HG03039 (cell line): ENCODE measurements at regions not wholly inside any gene's neighbourhood (a gene's known extent, or its start where the extent isn't known, plus 50 kb on each side); places are given as distances from the start of the nearest gene placed in this dataset.
A peak's percentile ranks its signal among the peaks of the same experiment; 100 is the strongest.
"Not testable (repeated sequence)": the region's sequence is repeated elsewhere in the genome, so short reads cannot be mapped to it uniquely, and the experiment has no call there.

Source experiments
- ATAC-seq: cut with Tn5 transposase; IDR thresholded peaks from one replicate; pipeline ENCODE4 v1.9.1; 2021; ENCODE audit warnings: mild to moderate bottlenecking, moderate library complexity; ENCODE audit not compliant: unreplicated experiment

GRCh38 chr12:19819231-19819630 is 379.9 kb downstream of the AEBP2 start:
- ATAC-seq, result no peak

GRCh38 chr12:19822476-19822875 is 383.2 kb downstream of the AEBP2 start:
- ATAC-seq, result no peak

- not testable (repeated sequence) for ATAC-seq
These were observed 384.0 kb downstream of the AEBP2 start for GRCh38 chr12:19823326-19823725.

- no peak for ATAC-seq
These were observed 387.8 kb downstream of the AEBP2 start for GRCh38 chr12:19826980-19827550.

DNA sequence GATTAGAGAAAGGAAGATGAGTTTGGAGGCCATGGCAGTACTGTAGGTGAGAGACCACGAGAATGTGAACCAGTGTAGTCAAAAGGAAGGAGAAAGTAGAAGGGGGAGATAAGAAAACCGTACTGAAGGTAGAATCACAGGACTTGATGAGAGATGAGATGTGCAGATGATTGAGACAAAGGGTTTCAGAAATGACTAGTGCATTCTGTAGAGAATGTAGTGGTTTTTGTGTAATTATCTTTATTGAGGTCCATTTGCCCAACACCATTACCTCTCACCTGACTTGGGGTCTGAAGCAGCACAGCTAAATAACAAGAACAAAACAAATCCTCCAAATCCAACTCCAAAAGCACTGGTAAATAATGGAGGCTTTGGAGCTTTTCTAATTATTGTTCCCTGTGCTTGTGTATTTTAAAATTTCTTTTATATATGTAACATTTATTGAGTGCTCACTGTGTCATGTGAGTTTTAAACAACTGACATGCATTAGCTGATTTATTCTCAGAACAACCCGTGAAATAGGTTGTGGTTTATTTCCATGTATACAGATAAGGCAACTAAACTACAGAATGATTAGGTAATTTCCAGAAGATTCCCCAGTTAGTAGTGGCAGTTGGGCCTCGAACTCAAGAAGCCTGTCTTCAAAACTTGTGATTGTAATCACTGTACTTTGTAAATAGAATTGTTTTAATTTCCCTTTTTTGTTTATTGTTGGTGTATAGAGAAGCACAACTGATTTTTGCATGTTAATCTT is 390.0 kb downstream of the AEBP2 start:
- ATAC-seq, result no peak

GRCh38 chr12:19830446-19830845 is 391.2 kb downstream of the AEBP2 start:
- ATAC-seq, result no peak

- no peak for ATAC-seq
These were observed 394.6 kb downstream of the AEBP2 start for GRCh38 chr12:19833775-19834501.

DNA sequence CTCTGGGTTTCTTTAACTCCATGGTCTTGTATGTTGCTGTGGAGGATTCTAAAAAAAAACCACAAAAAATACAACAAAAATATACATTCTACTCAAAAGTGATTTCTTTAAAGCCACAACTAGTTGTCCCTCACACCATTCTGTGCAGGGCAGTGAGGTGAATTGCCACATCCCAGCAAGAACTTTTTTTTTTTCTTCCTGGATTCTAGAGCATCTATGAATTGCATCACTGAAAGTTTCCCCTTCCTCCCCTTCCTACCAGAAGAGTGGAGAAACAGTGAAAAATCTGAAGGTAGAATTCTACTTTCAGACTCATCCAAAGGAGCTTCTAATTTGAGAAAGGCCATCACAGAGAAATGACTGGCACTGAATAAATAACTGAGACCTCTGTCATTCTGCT is 395.3 kb downstream of the AEBP2 start:
- no peak for ATAC-seq

DNA sequence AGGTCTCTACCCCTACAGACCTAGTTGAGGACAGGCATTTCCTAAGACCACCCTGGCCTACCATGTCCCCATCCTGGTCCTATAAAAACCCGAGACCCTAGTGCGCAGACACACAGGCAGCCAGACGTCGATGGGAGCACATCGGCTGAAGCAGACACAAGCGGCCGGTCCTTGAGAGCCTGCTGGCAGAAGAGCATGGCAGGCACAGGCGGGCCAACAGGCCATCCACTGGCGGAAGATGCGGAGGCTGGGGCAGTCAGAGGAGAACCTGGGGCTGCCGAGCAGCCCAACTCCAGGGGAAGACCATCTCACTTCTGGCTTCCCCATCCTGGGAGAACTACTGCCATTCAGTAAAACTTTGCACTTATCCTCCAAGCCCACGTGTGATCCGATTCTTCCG is 396.8 kb downstream of the AEBP2 start:
- no peak for ATAC-seq

DNA sequence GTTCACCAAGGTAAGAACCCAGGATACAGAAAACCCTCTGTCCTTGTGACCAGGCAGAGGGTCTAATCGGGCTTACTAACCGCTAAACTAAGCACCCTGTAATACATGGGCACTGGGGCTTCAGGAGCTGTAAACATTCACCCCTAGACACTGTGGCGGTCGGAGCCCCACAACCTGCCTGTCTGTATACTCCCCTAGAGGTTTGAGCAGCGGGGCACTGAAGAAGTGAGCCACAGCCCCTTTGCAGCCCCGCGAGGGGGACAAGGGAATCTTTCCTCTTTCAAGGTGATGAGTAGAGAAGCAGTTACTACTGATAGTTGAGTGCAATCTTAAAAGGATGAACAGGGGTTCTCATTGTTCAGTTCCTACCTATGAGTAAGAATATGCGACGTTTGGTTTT is 397.2 kb downstream of the AEBP2 start:
- ATAC-seq, result no peak

DNA sequence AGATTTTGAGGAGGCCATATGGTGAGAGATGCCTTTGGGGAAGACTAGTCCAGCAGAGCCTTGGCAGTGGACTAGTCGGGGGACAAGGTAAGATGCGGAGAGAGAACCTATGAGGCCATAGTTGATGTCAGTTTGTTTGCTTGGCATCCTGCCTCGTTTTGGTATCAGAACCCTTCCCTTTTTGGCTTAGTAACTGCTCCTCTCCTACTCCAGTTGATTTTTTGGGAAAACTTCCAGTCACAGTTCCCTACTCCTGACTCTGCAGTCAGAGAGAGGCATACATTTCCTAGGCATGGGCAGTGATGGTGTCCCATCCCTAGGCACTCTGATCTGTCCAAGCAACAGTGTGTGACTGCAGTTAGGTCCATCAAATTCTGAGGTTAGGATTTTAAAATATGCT is 398.3 kb downstream of the AEBP2 start:
- ATAC-seq, result no peak

- no peak for ATAC-seq
These were observed 402.2 kb downstream of the AEBP2 start for GRCh38 chr12:19841451-19841850.

GRCh38 chr12:19842116-19842515 is 402.8 kb downstream of the AEBP2 start:
- ATAC-seq, result no peak

- ATAC-seq, result no peak
These were observed 404.9 kb downstream of the AEBP2 start for GRCh38 chr12:19844224-19844623.

DNA sequence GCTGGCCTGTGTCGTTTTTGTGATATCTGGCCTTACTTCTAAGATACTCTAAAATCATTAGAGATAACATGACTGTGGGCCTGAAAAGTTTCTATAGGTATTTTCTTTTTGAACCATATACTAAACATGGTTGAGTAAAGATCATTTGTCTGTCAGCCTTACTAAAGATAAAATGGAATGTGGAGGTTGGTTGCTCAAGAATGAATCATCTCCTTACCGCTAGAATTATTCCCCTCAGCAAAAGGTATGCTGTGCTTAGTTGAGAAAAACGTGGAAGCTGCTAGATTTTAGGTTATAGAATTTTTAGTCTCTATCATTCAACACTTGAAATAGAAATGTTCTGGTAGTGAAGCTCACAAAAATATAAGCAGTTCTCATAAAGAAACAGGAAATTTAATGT is 407.3 kb downstream of the AEBP2 start:
- ATAC-seq, result no peak

GRCh38 chr12:19847294-19848059 is 408.2 kb downstream of the AEBP2 start:
- peak; percentile 72 for ATAC-seq

- no peak for ATAC-seq
These were observed 409.1 kb downstream of the AEBP2 start for GRCh38 chr12:19848421-19848820.

DNA sequence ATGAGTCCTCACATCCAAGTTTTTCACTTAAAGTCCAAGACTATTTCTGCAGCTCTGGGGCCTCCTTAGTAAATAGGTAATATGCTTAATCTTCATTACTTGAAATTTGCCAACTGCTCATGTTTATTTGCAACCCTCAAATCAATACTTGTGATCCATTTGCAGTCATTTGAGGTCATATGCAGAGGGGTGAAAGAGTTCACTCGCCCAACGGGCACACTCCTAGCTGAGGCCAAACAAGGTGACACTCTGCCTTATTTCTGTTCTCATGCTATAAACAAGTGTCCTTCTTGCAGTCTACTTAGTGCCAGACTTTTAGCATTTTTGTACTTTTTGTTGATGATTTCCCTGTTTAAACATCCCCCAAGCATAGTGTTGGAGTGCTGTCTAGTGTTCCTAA is 409.9 kb downstream of the AEBP2 start:
- ATAC-seq, result no peak

- ATAC-seq, result no peak
These were observed 411.2 kb downstream of the AEBP2 start for GRCh38 chr12:19850346-19851065.

GRCh38 chr12:19852100-19852855 is 413.0 kb downstream of the AEBP2 start:
- no peak for ATAC-seq
